ENCODE measurements at regions not wholly inside any gene's neighbourhood (a gene's known extent, or its start where the extent isn't known, plus 50 kb on each side); places are given as distances from the start of the nearest gene placed in this dataset.

GRCh38 chr12:114847441-114848035 lies 163.6 kb upstream of the TBX3 start:
- TF ChIP-seq POLR2A (IDR thresholded peaks at IDR 0.05): no peak
- no peak for TF ChIP-seq CTCF (IDR thresholded peaks at IDR 0.05)

All from lower leg skin (tissue), 3 donors.